Stimulated activated CD4-positive, alpha-beta T cell treated with anti-CD3 and anti-CD28 coated beads, Interleukin-4, amount 100 ng/mL, for 24 hours (primary cell): ENCODE measurements at regions not wholly inside any gene's neighbourhood (a gene's known extent, or its start where the extent isn't known, plus 50 kb on each side); places are given as distances from the start of the nearest gene placed in this dataset.

Experiments
- DNase-seq: peaks from one replicate; pipeline ENCODE4 v3.0.0-alpha.2; 2020

DNA sequence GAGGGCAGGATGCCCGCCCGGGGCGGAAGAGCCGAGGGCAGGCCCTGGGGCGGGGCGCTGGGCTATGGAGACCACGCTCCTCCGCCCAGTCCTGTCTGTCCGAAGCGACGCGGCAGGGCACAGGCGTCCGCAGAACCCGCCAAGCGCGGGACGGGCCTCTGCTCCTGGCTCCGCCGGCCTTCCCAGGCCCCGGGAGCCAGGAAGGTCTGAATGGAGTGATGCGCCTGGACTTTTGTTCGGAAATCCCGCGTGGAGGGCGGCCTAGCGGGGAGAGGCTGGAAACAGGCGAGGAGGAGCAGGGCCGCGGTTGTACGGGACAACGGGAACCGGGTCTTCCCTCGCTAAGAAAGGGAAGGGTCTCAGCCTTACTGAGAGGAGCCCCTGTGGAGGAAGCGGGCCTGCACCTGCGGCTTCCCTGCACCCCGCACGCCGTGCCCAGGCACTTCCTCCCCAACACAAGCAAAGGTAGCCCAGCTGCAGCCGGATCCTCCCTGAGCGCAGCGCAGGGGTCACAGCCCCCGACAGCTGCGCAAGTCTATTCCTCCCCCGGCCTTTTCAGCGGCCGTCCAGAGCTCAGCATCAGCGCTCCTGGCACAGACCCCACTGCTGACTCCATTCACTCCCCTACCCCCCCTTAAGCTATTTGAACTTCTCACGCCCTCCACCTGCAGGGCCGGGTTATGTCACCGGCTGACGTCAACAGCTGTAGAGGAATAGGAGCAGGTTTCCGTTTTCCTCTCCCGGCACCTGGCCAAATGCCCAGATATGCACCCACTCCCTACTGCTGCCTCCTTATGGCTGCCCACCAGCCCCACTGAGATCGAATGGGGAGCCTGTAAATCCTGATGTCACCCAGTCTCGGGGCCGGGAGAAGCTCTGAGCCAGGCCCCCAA is 143.2 kb upstream of the RET start:
- DNase-seq = no peak

DNA sequence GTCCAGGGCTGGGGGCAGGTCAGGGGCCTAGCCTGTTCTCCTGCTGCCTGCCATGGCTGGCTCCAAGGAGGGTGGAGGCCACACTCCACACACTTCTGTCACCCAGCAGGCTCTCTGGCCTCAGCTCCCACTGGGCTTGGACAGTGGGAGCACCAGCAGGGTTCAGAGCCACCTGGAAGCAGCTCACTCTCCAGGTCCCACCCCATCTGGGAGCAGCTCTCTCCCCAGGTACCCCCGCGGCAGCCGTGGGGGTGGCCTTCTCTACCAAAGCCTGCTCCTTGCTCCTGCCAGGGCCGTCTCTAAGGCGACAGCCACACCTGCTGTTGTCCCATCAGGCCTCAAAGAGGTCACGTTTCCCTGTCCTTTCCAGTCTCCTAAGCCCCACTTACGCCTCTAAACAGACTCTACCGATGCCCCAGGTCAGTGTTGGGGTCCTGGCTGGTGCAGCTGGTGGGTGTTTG is 142.5 kb upstream of the RET start:
- no peak for DNase-seq

DNA sequence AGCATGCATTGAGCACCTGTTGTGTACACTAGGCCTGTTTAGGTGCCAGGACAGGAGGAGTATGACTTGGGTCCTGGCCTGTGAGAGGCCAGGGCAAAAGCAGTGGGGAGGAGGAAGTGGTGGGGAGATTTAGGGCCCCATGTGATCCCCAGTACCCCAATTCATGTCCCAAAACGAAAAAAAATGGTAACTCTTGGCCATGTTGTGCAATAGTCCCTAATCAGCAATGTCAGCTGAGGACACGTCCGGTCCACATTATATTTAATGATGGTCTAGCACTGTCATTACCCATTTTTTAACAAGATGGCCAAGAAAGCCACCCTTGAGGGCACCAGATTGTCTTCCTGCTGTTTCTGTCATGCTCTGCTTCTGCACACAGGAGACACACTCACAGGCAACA is 142.0 kb upstream of the RET start:
- DNase-seq = no peak

DNA sequence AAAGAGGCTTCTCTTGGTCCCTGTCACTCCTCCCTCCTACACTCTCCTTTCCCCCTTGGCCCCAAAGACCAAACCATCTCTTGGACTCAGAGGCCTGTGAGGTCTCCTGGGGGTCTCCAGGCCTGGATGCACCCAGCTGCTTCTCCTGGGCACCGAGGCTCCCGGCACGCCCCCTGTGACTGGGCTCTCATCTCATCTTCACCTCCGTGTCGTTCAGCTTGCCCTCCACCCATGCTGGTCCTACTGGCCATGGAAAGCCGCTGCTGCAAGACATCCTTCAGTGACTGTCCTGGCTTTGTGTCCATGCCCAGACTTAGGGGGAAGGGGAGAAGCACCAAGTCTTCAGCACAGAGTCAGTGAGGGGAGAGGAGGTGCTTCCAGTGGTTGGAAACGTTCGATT is 141.4 kb upstream of the RET start:
- no peak for DNase-seq

DNA sequence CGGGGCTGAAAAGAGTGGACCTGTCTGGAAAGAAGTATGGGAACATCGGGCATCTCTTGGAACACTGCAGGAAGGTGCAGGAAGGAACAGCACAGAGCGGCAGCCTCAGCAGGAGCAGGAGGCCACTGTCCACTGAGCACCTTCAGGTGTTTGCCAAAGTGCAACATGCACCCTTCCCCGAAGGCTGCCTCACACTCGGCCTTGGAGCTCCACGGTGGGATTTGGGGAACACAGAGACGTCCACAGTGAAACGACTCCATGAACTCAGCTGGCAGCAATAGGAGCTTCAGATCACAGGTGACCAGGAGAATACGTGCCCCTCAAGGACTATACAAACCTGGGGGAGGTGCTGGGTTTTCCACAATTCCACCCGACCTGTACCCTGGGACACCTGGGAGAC is 140.3 kb upstream of the RET start:
- no peak for DNase-seq

DNA sequence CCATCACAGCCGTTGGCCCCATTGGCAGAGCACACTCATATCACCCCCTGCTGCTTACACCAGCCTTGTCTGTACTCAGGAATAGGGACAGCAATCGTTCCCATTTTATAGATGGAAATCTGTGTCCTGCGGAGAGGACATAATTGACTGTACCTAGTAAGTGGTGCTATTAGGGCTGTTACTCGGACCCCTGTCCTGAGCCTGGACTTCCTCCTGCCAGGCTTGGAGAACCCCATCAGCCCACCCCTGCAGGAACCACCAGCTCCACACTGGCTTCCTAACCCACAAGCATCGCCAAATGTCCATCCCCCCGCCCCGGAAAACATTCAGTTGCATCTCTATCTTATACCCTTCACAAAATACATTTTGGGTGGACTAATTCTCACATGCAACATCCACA is 139.8 kb upstream of the RET start:
- no peak for DNase-seq

DNA sequence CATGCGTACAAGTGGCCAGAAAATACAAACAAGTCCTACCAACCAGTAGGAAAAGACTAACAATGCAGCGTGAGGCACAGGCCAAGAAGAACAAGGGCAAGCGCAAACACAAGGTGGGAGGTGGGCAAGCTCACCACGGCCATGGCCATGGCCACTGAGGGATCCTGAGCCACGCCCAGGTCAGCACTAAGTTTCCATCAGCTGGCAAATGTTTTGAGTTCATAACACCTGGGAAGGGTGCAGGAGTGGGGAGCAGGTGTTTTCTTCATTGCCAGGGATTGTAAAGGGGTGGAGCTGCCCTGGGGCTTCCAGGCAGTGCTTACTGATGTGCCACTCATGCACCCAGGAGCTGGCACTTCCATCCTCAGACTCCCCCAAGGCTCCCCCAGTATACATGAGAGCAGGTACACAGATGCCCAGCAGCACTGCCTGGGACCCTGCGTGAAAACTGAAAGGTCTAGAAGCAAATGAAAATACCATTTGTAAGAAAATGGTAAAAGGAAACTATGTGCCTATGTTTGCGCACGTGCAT is 139.2 kb upstream of the RET start:
- DNase-seq = no peak

DNA sequence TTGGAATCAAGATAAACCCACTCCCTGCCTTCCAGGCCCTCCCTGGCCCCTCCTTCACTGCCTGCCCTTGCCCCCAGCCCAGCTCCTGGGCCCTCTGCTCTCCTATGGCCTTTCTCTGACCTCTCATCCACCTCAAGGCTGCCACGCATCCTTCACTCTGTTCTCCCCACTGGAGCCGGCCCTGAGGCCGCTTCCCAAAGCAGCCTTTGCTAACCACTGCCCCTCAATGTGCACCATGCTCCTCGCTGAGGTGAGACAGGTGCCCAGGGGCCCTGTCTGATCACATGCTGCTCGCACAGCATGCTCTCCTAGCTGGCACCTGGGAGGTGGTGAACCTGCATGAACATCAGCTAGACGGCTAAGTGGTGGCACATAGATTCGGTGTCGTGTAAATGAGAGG is 138.5 kb upstream of the RET start:
- no peak for DNase-seq

DNA sequence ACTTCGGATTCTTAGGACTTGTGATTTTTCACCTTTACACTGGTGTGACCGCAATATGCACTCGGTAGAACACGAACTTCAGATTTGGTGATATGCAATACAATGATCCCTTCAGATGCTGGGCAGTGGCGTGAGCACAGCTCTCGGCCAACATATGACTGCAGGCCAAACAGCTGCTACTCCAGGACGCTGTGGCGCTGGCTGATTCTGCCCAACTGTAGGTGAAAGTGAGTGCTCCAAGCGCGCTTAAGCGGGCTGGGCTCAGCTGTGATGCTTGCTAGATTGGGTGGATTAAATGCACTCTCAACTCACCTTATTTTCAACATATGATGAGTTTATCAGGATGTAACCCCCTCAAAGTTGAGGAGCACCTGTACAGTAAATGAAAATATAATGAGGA is 137.6 kb upstream of the RET start:
- no peak for DNase-seq

DNA sequence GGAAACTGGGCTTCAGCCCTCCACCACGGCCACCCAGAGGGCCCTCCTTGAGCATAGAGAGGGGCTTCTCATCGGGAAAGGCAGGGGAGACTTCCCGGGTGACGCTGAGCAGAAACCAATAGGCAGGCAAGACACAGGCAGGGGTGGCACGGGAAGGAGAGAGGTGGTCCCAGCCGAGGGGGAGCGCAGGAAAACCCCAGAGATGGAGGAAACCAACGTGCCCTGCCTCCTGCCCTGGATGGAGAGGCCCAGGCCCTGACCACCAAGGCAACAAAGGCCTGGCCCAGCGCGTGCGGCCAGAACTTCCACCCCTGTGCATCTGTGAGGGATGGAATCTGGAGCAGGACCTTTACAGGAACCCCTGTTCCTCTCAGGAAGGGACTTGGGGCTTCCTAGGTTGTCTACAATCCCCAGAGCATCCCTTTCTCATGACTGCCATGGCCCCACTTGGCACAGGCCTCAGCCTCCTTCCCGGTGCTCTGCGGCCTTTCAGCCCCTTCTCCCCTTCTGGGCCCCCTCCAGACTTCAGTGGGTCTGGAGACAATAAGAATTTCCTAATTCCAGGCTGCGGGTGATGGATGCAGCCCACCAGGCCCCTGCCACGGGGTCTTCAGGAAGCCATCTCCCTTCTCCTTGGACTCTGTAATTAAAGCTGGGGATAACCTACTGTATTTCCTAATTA is 137.0 kb upstream of the RET start:
- no peak for DNase-seq

DNA sequence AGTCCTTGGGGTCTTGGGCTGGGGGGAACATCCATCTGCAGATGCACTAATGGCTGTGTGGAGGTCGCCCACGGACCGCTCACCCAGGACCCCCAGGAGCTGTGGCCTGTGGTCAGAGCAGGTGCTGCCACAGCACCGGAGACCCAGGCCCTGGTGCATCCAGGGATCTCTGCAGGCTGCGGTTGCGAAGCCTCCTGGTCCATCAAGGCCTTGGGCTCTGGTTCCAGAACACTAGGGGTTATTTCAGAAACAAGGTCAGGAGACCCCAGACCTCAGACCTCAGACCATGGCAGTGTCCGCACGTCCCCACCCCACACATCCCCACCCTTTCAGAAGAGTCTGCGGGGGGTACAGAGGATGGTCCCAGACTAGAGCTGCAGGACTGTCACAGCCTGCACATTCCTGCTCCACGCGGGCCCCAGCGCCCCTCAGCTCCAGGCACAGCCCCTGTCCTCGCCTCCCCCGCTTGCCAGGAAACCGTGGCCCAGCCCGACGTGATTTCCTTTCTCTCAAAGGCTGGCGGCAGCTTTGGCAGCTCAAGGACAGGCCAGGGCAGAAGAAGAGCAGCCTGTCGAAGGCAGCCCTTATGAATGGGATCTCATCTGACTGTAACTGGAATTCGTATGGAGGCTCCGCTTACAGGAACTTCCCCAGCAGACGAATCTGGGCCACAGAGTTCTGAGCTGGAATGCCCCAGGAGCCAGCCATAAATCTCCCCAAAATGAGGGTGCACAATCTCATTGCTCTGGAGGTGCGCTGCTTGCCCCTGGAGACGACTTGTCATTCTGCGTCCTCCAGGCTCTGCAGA is 136.2 kb upstream of the RET start:
- DNase-seq = no peak

DNA sequence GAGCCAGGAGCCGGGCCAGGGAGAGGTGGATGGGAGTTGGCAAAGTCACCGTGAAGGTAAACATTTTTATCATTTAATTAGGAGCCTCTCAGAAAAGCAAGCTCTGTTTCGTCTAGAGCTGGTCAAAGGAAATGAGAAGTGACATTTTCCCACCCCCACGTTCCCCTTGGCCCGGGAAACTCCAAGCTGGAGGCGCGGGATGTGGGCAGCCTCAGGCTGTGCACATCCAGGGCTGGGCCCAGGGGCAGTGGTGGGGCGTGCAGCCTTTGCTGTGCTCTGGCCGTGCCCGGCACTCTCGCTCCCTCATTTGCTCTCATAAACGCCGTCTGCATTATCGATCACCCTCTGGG is 135.6 kb upstream of the RET start:
- no peak for DNase-seq

DNA sequence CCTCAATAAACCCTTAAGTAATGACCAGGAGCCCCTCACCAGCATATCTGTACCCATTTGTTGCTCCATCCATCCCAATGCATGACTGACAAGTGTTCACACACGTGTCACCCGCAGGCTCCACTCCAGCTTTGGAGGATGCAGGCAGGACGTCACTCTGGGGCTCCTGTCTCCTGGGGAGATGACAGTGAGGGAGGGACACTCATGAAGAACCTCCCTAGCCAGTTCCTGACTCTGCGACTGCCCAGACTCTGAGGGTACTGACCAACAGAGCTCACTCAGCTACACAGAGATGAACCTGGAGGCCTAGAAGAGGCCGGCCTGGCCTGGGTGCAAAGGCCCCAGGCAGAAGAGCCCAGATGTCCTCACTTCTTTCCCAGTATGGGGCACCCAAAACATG is 135.1 kb upstream of the RET start:
- no peak for DNase-seq

DNA sequence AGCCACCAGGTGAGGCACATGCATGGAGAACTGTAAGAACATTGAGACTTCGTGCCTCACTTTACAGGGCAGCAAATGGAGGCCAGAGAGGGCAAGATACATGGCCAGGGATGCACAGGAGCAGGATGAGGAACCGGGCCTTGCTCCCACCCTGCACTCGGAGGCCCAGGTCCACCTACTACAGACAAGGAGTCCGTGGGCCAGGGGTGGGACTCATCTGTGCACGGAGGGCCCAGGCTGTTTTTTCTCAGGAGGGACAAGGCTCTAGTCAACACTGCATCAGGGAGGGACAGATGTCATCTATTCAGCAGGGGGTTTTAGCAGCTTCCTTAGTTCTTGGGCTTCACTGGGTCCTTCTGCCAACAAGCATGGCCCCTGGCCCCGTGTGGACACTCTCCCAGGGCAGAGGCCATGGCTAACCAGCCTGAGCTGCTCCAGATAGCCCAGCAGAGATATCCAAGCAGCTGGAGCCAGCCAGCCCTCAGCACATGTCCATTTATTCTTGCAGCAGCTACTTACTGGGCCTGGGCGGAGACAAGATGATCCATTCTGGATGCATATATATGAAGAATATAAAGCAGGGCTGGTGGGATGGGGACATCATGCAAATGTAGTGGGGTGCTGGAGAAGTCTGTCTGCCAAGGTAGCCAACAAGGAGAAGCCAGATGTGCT is 134.5 kb upstream of the RET start:
- DNase-seq = no peak

DNA sequence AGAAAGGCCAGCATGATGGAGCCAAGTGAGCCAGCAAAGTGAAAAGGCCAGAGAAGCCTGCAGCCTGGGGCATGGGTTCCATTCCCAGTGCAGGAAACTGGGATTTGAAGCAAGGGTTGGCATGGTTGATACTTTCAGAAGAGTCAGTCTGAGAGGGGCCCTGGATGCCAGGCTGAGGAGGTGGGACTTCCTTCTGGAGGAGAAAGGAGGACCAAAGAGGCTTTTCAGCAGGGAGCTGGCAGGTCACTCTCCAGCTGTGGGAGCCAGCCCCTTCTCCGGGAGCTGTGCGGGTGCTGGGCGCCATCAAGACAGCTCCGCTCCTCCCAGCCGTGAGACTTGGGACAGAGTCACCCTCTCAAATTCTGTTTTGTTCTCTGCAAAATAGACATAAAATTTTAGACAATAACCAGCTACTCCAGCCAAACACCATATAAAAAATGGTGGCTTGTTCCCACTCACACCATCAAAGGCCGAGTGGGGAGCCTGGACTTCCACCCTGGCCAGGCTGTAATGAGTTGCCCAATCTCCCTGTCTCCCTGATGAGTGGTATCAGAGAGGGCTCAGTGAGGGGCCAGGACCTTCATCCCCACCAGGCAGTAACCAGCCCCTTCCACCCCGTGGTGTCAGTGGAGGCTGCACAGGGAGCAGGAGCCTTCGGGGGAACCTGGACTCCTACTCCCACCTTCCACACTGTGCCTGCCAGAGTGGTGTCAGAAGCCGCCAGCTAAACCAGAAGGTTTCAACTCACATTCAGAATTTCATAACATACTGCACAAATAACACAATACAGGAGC is 133.6 kb upstream of the RET start:
- DNase-seq = no peak

DNA sequence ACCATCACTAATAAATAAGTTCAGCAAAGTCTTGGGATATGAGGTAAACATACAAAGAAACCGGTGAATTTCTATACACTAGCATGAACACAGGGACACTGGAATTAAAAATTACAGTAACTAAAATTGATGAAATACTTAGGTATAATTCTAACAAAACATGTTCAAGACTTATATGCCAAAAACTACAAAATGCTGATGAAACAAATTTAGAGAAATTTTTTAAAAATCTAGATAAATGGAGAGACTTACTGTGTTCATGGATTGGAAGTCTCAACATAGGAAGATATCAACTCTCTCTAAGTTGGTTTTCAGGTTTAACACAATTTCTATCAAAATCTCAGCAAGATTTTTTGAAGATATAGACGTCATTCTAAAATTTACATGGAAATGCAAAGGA is 128.8 kb upstream of the RET start:
- DNase-seq = no peak

DNA sequence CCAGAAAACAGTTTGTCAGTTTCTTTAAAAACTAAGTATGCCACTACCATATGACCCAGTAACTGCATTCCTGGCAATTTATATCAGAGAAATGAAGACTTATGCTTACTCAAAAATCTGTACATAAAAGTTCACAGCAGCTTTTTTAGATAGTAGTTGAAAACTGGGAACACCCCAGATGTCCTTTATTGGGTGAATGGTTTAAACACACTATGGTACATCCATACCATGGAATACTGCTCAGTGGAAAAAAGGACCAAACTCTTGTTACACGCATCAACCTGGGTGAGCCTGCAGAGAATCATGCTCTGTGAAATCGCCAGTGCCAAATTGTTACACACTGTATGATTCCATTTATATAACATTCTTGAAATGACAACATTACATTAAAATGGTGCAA is 127.6 kb upstream of the RET start:
- no peak for DNase-seq

DNA sequence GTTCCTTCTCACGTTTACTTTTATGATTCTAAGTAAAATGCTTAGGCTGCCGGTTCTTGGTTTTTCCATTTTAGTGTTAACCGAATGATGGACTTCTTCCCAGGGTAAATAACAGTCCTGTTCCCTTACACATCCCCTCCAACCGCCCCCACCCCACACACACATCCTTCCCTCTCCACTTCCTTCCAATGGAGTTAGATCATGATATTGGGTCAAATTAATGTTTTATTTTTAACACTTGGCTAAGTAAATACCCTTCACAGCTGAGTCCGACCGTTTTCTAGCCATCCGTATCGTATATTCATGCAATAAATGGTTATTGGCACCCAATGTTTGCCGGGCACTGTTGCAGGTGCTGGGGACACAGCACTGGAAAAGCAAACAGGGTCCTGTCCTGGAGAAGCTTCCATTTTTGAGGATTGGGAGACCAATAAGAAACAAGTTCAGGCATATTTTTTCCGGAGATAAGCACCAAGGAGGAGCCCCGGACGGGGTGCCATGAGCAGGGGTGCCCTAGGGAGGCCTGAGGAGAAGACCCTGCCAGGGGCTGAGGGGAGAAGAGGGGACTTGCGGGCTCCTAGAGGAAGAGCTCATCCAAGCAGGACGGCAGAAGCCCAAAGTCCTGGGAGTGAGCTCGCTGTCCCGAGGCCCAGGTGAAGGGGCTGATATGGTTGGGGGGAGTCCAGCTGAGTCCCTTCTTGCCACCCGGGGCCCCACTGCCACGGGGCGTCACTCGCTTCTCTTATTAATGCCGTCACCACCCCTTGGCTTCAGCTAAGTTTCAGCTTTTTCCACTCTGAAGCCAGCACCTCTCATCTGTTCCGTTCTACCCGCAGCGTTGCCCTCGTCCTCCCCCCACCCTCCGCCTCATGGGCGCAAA is 126.0 kb upstream of the RET start:
- DNase-seq = no peak

DNA sequence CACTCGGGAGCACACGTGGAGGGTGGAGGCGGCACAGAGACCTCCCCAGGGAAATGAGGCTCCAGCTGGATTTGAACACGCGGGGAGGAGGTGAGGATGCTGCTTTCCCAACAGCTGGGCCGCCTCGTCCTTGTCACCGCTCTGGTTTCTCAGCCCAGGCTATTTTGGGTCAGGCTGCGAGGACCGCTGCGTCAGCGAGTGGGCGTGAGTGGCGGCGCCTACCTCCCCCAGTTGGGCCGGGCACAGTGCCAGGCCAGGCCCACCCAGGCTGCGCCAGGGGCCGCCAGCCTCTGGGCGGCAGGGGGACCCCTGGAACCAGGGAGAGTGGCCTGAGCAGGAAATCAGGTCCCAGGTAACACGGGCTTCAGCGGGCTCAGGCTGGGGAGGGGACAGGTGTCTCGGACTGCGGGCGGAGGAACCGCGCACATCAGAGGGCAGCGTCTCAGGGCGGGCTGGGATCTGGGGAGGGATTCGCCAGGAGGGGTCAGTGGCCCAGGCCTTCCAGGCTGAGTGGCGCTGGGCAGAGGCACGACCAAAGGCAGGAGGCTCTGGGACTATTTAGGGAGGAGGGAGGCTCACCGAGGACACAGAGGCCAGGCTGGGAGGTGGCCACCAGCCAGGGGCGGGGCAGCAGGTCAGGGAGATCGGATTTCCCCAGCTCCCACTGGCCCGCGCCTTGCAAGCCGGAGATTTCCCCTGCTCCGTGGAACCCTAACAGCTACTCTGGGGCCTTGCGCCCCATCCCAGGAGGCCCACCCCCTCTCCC is 125.2 kb upstream of the RET start:
- DNase-seq = no peak

DNA sequence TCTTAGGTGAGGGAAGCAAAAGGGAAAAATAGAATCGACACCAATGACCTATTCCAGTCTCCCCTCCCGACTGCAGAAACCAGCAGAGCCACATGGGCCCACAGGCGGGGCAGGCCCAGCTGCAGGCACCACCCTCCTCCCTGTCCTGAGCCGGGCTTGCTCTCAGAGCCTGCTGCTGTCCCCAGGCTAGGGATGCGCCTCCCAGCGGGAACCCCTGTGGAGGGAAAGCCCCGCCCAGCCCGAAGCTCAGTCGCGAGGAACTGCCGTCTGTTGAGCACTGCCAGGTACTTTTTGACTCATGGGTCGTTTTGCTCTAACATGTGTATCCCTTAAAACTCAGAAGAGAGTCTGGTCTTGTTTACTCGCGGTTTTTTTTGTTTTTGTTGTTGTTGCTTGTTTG is 124.5 kb upstream of the RET start:
- no peak for DNase-seq
